ENCODE measurements at regions not wholly inside any gene's neighbourhood (a gene's known extent, or its start where the extent isn't known, plus 50 kb on each side); places are given as distances from the start of the nearest gene placed in this dataset.

GRCh38 chr2:15034246-15034645, 401.7 kb downstream of the LRATD1 start:
- WGBS, 5 donors, result 58 to 73% (median 62%) methylated on average over 2 of the region's 2 CpGs
- intact Hi-C loops (cut with DNase I; ENCODE audit: low total_unique reads), result no loop called here
- TF ChIP-seq CTCF (IDR thresholded peaks at IDR 0.05 in 8 of 11, conservative IDR thresholded peaks at IDR 0.05 in 3 of 11), result no peak
- TF ChIP-seq POLR2AphosphoS5 (IDR thresholded peaks at IDR 0.05), result no peak
- no peak for TF ChIP-seq POLR2A (IDR thresholded peaks at IDR 0.05)
- H3K36me3 ChIP-seq, result no peaks in the 10 kb centered on the region
- no peak for DNase-seq
- no peaks in the 10 kb centered on the region for H3K4me1 ChIP-seq
- H3K27ac ChIP-seq, result no peak overlapping the region
- H3K4me3 ChIP-seq, result no peak overlapping the region
- H3K9me3 ChIP-seq, result no peaks in the 10 kb centered on the region
- no peaks in the 10 kb centered on the region for H3K27me3 ChIP-seq (replicated peaks in 1 of 7)

GRCh38 chr2:15034860-15035259, 402.3 kb downstream of the LRATD1 start:
- WGBS, 5 donors, result 48 to 81% (median 55%) methylated on average over 2 of the region's 2 CpGs
- TF ChIP-seq POLR2AphosphoS5 (IDR thresholded peaks at IDR 0.05) (no peak), POLR2A (IDR thresholded peaks at IDR 0.05) (no peak), CTCF (IDR thresholded peaks at IDR 0.05 in 8 of 11, conservative IDR thresholded peaks at IDR 0.05 in 3 of 11) (no peak)
- Histone ChIP-seq H3K27me3 (replicated peaks in 1 of 7) (no peaks in the 10 kb centered on the region), H3K27ac (no peak overlapping the region), H3K4me1 (no peaks in the 10 kb centered on the region), H3K36me3 (no peaks in the 10 kb centered on the region), H3K4me3 (no peak overlapping the region), H3K9me3 (no peaks in the 10 kb centered on the region)
- intact Hi-C loops (cut with DNase I; ENCODE audit: low total_unique reads), result no loop called here
- no peak for DNase-seq

- Histone ChIP-seq H3K36me3 (no peaks in the 10 kb centered on the region), H3K27ac (no peak overlapping the region), H3K4me3 (no peak overlapping the region), H3K4me1 (no peaks in the 10 kb centered on the region), H3K27me3 (replicated peaks in 1 of 7) (no peaks in the 10 kb centered on the region), H3K9me3 (no peaks in the 10 kb centered on the region)
- intact Hi-C loops (cut with DNase I; ENCODE audit: low total_unique reads), result no loop called here
- WGBS, 5 donors, result 57 to 66% (median 61%) methylated on average over 15 of the region's 15 CpGs
- TF ChIP-seq POLR2A (IDR thresholded peaks at IDR 0.05), result no peak
- TF ChIP-seq CTCF (IDR thresholded peaks at IDR 0.05 in 8 of 11, conservative IDR thresholded peaks at IDR 0.05 in 3 of 11), result no peak
- no peak for TF ChIP-seq POLR2AphosphoS5 (IDR thresholded peaks at IDR 0.05)
- no peak for DNase-seq
Observed at GRCh38 chr2:15038366-15039364, 406.1 kb downstream of the LRATD1 start.

GRCh38 chr2:15040429-15041084, 408.0 kb downstream of the LRATD1 start:
- no peak overlapping the region for H3K4me3 ChIP-seq
- no peak overlapping the region for H3K27ac ChIP-seq
- no peak for DNase-seq
- WGBS, 5 donors, result 80 to 91% (median 85%) methylated on average over 8 of the region's 8 CpGs
- H3K4me1 ChIP-seq, result no peaks in the 10 kb centered on the region
- no peaks in the 10 kb centered on the region for H3K9me3 ChIP-seq
- no peaks in the 10 kb centered on the region for H3K27me3 ChIP-seq (replicated peaks in 1 of 7)
- intact Hi-C loops (cut with DNase I; ENCODE audit: low total_unique reads), result no loop called here
- H3K36me3 ChIP-seq, result no peaks in the 10 kb centered on the region
- TF ChIP-seq POLR2A (IDR thresholded peaks at IDR 0.05), result no peak
- no peak for TF ChIP-seq CTCF (IDR thresholded peaks at IDR 0.05 in 8 of 11, conservative IDR thresholded peaks at IDR 0.05 in 3 of 11)
- no peak for TF ChIP-seq POLR2AphosphoS5 (IDR thresholded peaks at IDR 0.05)
